GM18868 (cell line): ENCODE measurements at regions not wholly inside any gene's neighbourhood (a gene's known extent, or its start where the extent isn't known, plus 50 kb on each side); places are given as distances from the start of the nearest gene placed in this dataset.
A peak's percentile ranks its signal among the peaks of the same experiment; 100 is the strongest.

Experiments
- ATAC-seq: cut with Tn5 transposase; IDR thresholded peaks from one replicate; pipeline ENCODE4 v1.9.1; 2021; ENCODE audit warnings: mild to moderate bottlenecking, moderate library complexity; ENCODE audit not compliant: unreplicated experiment

- no peak for ATAC-seq
Observed at GRCh38 chr4:128571747-128572146, 237.8 kb upstream of the JADE1 start.

GRCh38 chr4:128570387-128570975 lies 239.0 kb upstream of the JADE1 start:
- ATAC-seq = no peak

DNA sequence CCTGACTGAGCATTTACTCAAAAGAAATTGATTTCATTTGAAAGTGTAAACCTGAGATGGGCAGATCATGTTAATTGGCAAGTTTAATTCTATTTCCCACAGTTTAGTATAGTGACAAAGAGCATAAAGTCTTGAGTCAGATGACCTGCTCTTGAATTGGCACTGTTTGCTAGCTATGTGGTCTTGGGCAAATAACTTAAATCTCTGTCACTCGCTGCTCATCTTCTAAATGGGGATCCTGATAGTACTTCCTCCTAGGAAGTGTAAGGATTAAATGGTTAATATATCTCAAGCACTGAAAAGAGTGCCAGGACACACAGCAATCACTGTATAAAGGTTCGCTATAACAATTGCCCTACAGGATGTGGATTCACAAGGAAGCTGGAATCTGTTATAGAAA lies 242.8 kb upstream of the JADE1 start:
- ATAC-seq = no peak

- peak; percentile 65 for ATAC-seq
Observed at GRCh38 chr4:128565565-128566186, 243.8 kb upstream of the JADE1 start.

DNA sequence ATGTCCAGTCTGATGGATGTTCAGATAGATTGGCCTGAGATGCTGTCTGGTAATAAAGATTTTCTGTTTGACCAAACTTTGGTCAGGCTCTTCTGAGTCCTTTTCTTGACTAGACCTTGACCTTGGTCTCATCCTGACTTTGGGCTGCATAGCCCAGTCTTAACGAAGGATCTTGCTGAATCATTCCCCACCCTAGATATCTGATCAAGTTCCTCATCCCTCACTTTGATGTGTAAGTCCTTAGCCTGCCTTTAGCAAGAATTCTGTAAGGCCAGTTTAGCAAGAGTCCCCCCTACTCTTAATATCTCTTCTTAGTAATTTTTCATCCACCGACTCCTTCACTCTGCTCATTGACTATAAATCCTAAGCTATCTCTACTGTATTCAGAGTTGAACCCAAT lies 244.4 kb upstream of the JADE1 start:
- no peak for ATAC-seq

GRCh38 chr4:128564081-128564630 lies 245.3 kb upstream of the JADE1 start:
- no peak for ATAC-seq

DNA sequence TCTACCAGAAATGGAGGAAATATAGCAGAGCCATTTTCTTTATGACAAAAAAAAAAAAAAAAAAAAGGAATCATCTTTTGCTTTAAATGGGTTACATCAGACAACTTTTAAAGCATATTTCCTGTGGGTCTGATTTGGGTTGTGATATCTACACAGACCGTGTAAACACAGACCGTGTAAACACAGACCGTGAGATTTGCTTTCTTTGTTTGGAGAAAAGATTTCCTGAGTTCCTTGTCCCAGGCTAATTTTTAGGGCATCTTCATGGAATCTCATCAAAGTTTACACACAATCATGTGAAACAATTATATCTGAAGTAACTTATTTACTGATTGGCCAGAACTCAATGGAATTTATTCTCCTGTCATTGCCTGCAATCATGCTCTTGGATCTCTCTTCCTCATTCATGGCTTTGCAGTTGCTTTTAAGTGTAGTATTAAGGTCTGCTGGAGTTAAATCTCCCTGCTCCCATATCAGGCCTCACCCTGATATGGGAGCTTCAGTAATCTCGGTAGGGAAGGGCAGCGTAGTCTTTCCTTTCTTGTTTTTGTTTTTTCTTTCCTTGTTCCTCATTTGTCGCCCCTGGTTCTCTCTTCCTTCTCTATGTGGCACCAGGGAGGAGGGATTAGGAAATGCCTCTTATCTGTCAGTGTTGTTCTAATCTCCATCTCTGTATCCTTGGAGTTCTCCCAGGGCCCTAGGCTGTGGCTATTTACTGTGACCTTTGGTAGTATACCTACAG lies 248.6 kb upstream of the JADE1 start:
- no peak for ATAC-seq

GRCh38 chr4:128558896-128559679 lies 250.4 kb upstream of the JADE1 start:
- peak; percentile 58 for ATAC-seq

- no peak for ATAC-seq
Observed at GRCh38 chr4:128556756-128557155, 252.7 kb upstream of the JADE1 start.

DNA sequence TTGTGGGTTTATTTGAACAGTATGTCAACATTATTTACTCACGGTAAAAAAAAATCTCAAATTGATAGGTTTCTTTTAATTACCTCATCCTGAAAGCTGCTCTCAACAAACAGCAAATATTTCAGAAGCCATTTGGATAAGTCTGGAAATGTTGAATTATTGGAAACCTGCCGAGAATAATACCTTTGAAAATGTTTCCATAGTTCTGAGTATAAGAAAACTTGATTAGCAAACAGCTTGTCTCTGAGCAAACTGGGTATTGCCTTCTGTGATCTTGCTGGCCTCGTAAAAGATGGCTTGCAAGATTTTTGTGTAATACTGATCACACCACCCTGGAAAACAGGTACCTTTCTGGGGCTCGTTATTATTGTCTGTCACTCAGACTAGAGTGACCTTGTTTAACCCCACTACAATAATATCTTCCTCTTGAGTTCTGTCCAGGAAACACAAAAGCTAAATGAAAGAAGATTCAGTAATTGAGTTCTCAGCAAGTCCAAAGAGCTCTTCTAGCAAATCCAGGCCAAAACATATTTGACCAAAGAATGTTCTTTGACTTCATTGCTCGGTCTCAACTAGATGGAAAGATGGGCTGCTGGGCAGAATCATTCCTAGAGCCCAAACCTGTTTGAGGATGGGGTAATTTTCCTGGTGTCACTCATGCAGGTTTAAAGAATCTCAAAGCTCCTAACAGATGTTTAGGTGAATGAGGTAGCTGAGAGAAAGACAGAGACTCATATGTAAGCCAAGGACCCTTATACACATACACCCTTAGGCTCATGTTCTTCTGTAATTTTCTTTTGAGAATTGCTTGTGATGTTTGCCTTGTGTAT lies 255.6 kb upstream of the JADE1 start:
- ATAC-seq = no peak

- ATAC-seq = no peak
Observed at GRCh38 chr4:128552586-128552907, 257.0 kb upstream of the JADE1 start.

DNA sequence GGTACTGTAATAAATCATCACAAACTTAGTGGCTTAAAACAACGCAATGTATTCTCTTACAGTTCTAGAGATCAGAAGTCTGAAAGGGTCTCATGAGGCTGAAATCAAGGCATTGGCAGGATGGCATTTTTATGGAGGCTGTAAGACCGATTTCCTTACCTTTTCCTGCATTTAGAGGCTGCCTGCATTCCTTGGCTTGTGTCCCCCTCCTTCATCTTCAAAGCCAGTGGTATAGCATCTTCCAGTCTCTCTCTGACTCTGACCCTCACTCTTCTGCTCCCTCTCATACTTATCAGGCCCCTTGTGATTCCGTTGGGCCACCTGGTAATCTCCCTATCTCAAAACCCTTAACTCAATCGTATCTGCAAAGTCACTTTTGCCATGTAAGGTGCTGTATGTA lies 258.2 kb upstream of the JADE1 start:
- no peak for ATAC-seq

DNA sequence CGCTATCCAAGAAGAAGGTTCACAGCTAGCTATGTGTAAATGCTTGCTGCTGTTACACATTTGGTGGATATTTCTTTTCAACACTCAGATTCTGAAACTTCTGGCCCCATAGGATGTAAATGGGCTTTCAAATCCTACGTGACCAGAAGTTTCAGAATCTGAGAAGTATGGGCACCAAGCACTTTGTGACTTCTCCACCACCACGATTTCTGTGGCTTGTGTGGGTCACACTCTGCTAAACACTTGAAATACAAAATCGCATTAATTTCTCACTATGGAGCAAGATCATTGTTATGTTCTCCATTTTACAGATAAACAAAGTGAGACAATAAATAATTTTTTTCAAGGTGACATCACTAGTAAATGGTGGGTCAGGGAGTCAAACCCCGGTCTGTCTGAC lies 259.4 kb upstream of the JADE1 start:
- ATAC-seq = peak; percentile 43

GRCh38 chr4:128549636-128550035 lies 259.9 kb upstream of the JADE1 start:
- ATAC-seq = no peak

GRCh38 chr4:128548381-128548780 lies 260.8 kb upstream of the PGRMC2 start:
- no peak for ATAC-seq

- no peak for ATAC-seq
Observed at GRCh38 chr4:128544272-128544671, 256.7 kb upstream of the PGRMC2 start.

GRCh38 chr4:128543696-128544095 lies 256.1 kb upstream of the PGRMC2 start:
- ATAC-seq = no peak

- no peak for ATAC-seq
Observed at GRCh38 chr4:128542047-128542446, 254.4 kb upstream of the PGRMC2 start.

DNA sequence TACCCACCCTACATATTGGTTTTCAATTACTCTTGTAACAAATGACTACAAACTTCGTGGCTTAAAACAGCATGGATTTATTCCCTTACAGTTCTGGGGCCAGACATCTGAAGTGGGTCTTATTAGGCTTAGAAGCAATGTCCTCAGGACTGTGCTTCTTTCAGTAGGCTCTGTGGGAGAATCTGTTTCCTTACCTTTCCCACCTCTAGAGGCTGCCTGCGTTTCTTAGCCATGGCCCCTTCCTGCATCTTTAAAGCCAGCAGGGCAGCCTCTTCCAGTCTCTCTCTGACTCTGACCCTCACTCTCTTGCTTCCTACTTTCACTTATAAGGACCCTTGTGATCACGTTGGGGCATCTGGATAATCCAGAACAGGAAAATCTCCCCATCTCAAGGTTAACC lies 252.5 kb upstream of the PGRMC2 start:
- no peak for ATAC-seq

GRCh38 chr4:128538111-128538882 lies 250.7 kb upstream of the PGRMC2 start:
- no peak for ATAC-seq
